HL-60 (cell line): ENCODE measurements at regions not wholly inside any gene's neighbourhood (a gene's known extent, or its start where the extent isn't known, plus 50 kb on each side); places are given as distances from the start of the nearest gene placed in this dataset.

Experiments used
- DNase-seq, 2 experiments: peaks; one replicate each; pipeline ENCODE4 v3.0.0-alpha.2; 2010 to 2020; ENCODE audit warnings: low read depth in 1 of 2, low spot score in 1 of 2
- H3K27ac ChIP-seq: fragments of 250-450 bp; sonication (Bioruptor Pico); replicated peaks from 2 replicates; pipeline ENCODE4 v1.5.1; 2020; ENCODE audit warnings: mild to moderate bottlenecking, moderate library complexity
- H3K27me3 ChIP-seq: fragments of 250-450 bp; sonication (Bioruptor Pico); 2 replicates; pipeline ENCODE4 v1.5.1; 2021; ENCODE audit warnings: mild to moderate bottlenecking, moderate library complexity; ENCODE audit not compliant: insufficient read depth, poor library complexity, severe bottlenecking
- H3K4me3 ChIP-seq: replicated peaks from 2 replicates; pipeline ENCODE4 v1.5.1; 2011; ENCODE audit warnings: mild to moderate bottlenecking, control low read depth, low read length; ENCODE audit not compliant: insufficient read depth
- CTCF ChIP-seq: IDR thresholded peaks from one replicate; pipeline ENCODE4 v1.5.1; 2011; ENCODE audit warnings: low read length, control low read depth, inconsistent platforms; ENCODE audit not compliant: insufficient read depth
- GABPA ChIP-seq: IDR thresholded peaks from 2 replicates; pipeline ENCODE4 v1.6.1; 2012; ENCODE audit warnings: low read depth
- POLR2AphosphoS5 ChIP-seq: IDR thresholded peaks from 2 replicates; pipeline ENCODE4 v1.6.1; 2012; ENCODE audit warnings: low read depth
- REST ChIP-seq: IDR thresholded peaks from 2 replicates; pipeline ENCODE4 v1.6.1; 2012; ENCODE audit warnings: low read depth; ENCODE audit not compliant: insufficient replicate concordance
- SPI1 ChIP-seq: IDR thresholded peaks from 2 replicates; pipeline ENCODE4 v1.6.1; 2012; ENCODE audit warnings: low read depth, mild to moderate bottlenecking, borderline replicate concordance

- Histone ChIP-seq H3K4me3 (no peak overlapping the region), H3K27ac (no peak overlapping the region), H3K27me3 (no peaks in the 10 kb centered on the region)
- DNase-seq, result no peak
- TF ChIP-seq GABPA (no peak), REST (no peak), CTCF (no peak), POLR2AphosphoS5 (no peak), SPI1 (no peak)
These were observed 310.8 kb upstream of the MGAT5 start for GRCh38 chr2:133943108-133943507.

GRCh38 chr2:133945089-133945488 lies 308.8 kb upstream of the MGAT5 start:
- no peak for TF ChIP-seq CTCF
- TF ChIP-seq SPI1, result peak; percentile 10; the same call in 1 of the 2 replicates
- DNase-seq, result no peak

GRCh38 chr2:133947057-133947456 lies 306.8 kb upstream of the MGAT5 start:
- Histone ChIP-seq H3K4me3 (no peak overlapping the region), H3K27me3 (no peaks in the 10 kb centered on the region), H3K27ac (no peak overlapping the region)
- DNase-seq, result no peak
- TF ChIP-seq POLR2AphosphoS5, result no peak
- TF ChIP-seq CTCF, result no peak
- TF ChIP-seq GABPA, result no peak
- TF ChIP-seq REST, result no peak
- TF ChIP-seq SPI1, result no peak

More at GRCh38 chr2:133945089-133945488, 308.8 kb upstream of the MGAT5 start:
- H3K27me3 ChIP-seq, result no peaks in the 10 kb centered on the region
- H3K4me3 ChIP-seq, result no peak overlapping the region
- H3K27ac ChIP-seq, result no peak overlapping the region

- no peak for DNase-seq
- no peak overlapping the region for H3K27ac ChIP-seq
- no peaks in the 10 kb centered on the region for H3K27me3 ChIP-seq
- no peak overlapping the region for H3K4me3 ChIP-seq
- TF ChIP-seq GABPA, result no peak
- TF ChIP-seq REST, result no peak
- TF ChIP-seq CTCF, result no peak
- TF ChIP-seq POLR2AphosphoS5, result no peak
- TF ChIP-seq SPI1, result no peak
These were observed 305.1 kb upstream of the MGAT5 start for GRCh38 chr2:133948610-133949290.
